ENCODE measurements at regions not wholly inside any gene's neighbourhood (a gene's known extent, or its start where the extent isn't known, plus 50 kb on each side); places are given as distances from the start of the nearest gene placed in this dataset.

DNA sequence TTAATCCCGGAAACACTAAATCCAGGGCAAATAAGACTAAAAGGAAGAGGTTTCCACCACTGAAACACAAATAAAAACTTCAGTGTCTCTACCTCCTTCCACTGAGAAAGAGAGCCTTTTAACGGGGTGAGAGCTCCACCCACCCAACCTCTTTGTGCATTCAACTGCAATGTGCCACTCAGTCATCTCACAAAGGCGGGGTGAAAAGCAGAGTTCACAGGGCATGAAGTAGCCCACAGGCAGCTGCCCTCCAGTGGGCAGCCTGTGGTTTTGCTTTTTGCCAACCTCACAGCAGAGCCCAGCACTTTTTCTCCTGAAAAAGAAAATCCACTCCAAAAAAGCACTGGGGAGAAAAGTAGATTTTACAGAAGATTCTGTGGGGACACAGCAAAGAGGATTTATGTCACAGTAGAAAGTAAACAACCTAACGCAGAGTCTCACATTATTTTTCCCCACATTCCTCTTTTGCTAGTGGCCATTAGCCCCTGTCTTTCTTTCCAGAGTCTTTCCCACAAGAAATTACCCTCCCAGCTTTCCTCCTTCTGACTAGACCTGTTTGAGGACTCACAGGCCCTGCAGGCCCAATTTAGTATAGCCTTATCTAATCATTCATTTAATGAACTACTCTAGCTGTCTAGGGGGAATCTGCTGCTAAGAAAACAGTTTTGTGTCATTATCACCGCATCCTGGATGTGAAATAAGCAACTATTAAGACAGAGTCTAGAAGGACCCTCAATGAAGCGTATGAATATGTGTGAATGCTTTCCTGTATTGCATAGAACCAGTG, 753.8 kb upstream of the FOXG1 start:
- H3K36me3 ChIP-seq (ENCODE audit: control insufficient read depth in 3 of 3, insufficient read depth in 2 of 3, low read depth in 1 of 3, low read length in 3 of 3), result no peaks in the 10 kb centered on the region
- FAIRE-seq (no peak), DNase-seq (no peak)
- H3K27me3 ChIP-seq (ENCODE audit: control insufficient read depth in 3 of 3, insufficient read depth in 3 of 3, low read length in 3 of 3), result no peaks in the 10 kb centered on the region
- no peak overlapping the region for H3K27ac ChIP-seq (ENCODE audit: low read depth in 1 of 3, low read length in 2 of 3)
- H3K9me3 ChIP-seq (ENCODE audit: control insufficient read depth in 2 of 2, insufficient read depth in 1 of 2, low read depth in 1 of 2, low read length in 1 of 2), result no peaks in the 10 kb centered on the region
- no peak overlapping the region for H3K4me3 ChIP-seq (ENCODE audit: low read depth in 1 of 3, low read length in 3 of 3)
- no peaks in the 10 kb centered on the region for H3K4me1 ChIP-seq (ENCODE audit: control insufficient read depth in 3 of 3, insufficient read depth in 2 of 3, low read depth in 1 of 3, low read length in 2 of 3)
- WGBS, 3 donors, result 52 to 59% (median 54%) methylated on average over 6 of the region's 6 CpGs

DNA sequence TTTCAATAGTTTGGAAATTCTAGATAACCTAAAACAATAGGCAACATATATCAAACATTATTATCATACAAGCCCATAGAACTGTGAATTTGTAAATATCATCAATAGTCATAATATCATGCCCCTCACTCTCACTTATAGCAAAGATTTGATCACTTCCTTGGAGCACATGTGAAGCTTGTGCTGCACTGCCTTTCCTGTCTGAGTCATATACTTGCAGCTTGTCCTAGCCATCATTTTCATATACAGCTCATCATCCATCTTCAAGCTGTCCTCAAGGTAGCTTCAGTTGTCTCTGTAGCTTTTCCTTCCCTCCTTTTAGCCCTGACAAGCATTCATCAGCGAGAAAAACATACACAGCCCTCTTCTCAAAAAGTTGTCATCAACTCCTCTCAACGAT, 746.5 kb upstream of the FOXG1 start:
- FAIRE-seq (no peak), DNase-seq (no peak)
- H3K9me3 ChIP-seq (ENCODE audit: control insufficient read depth in 2 of 2, insufficient read depth in 1 of 2, low read depth in 1 of 2, low read length in 1 of 2), result no peaks in the 10 kb centered on the region
- H3K27me3 ChIP-seq (ENCODE audit: control insufficient read depth in 3 of 3, insufficient read depth in 3 of 3, low read length in 3 of 3), result no peaks in the 10 kb centered on the region
- no peaks in the 10 kb centered on the region for H3K4me1 ChIP-seq (ENCODE audit: control insufficient read depth in 3 of 3, insufficient read depth in 2 of 3, low read depth in 1 of 3, low read length in 2 of 3)
- H3K4me3 ChIP-seq (ENCODE audit: low read depth in 1 of 3, low read length in 3 of 3), result no peak overlapping the region
- no peaks in the 10 kb centered on the region for H3K36me3 ChIP-seq (ENCODE audit: control insufficient read depth in 3 of 3, insufficient read depth in 2 of 3, low read depth in 1 of 3, low read length in 3 of 3)
- WGBS, 3 donors, result 39 to 71% (median 58%) methylated on average over 2 of the region's 2 CpGs
- H3K27ac ChIP-seq (ENCODE audit: low read depth in 1 of 3, low read length in 2 of 3), result no peak overlapping the region

DNA sequence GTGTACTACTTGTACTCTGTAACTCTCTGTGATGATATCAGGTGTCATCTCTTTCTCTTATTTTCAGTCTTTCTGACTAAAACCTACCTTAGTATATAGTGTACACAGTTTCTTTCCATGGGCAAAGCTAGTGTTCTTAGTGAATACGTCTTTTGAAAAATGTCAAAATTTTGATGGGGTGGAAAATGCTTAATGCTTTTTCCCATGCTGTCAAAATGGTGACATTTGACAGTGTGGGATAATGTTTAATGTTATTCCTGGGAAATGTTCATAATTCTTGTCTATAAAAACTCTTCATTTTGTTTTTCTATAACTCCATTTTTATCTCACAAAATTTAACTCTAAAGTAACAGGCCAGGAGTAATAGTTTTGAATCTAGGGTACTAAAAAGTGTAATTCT, 742.7 kb upstream of the FOXG1 start:
- DNase-seq (no peak), FAIRE-seq (no peak)
- Histone ChIP-seq H3K27ac (ENCODE audit: low read depth in 1 of 3, low read length in 2 of 3) (no peak overlapping the region), H3K27me3 (ENCODE audit: control insufficient read depth in 3 of 3, insufficient read depth in 3 of 3, low read length in 3 of 3) (no peaks in the 10 kb centered on the region), H3K4me3 (ENCODE audit: low read depth in 1 of 3, low read length in 3 of 3) (no peak overlapping the region), H3K4me1 (ENCODE audit: control insufficient read depth in 3 of 3, insufficient read depth in 2 of 3, low read depth in 1 of 3, low read length in 2 of 3) (no peaks in the 10 kb centered on the region), H3K36me3 (ENCODE audit: control insufficient read depth in 3 of 3, insufficient read depth in 2 of 3, low read depth in 1 of 3, low read length in 3 of 3) (no peaks in the 10 kb centered on the region), H3K9me3 (ENCODE audit: control insufficient read depth in 2 of 2, insufficient read depth in 1 of 2, low read depth in 1 of 2, low read length in 1 of 2) (no peaks in the 10 kb centered on the region)
- 82 to 92% (median 87%) methylated on average over 1 of the region's 1 CpG for WGBS, 3 donors

DNA sequence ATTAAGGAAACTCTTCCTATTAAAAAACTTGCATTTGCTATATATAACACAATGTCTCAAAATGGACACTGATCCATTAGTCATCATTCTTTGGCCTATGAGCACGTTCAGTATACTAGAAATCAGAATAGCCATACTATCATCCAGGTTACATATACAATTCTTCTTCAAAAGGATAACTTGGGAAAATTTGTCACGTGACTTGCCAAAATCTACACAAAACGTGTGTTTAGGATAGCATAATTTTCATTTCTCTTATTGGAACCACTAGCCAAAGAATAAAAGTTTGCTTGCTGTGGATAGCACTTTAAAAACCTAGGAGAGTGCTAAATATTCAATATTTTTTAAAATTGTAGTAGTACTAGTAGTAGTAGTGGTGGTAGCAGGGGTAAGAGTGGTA, 714.3 kb upstream of the FOXG1 start:
- H3K27ac ChIP-seq (ENCODE audit: low read depth in 1 of 3, low read length in 2 of 3), result no peak overlapping the region
- no peak for DNase-seq
- no peak overlapping the region for H3K4me3 ChIP-seq (ENCODE audit: low read depth in 1 of 3, low read length in 3 of 3)
- H3K36me3 ChIP-seq (ENCODE audit: control insufficient read depth in 3 of 3, insufficient read depth in 2 of 3, low read depth in 1 of 3, low read length in 3 of 3), result no peaks in the 10 kb centered on the region
- no peaks in the 10 kb centered on the region for H3K9me3 ChIP-seq (ENCODE audit: control insufficient read depth in 2 of 2, insufficient read depth in 1 of 2, low read depth in 1 of 2, low read length in 1 of 2)
- WGBS, 3 donors, result 70 to 77% (median 71%) methylated on average over 3 of the region's 3 CpGs
- no peaks in the 10 kb centered on the region for H3K27me3 ChIP-seq (ENCODE audit: control insufficient read depth in 3 of 3, insufficient read depth in 3 of 3, low read length in 3 of 3)
- no peak for FAIRE-seq
- no peaks in the 10 kb centered on the region for H3K4me1 ChIP-seq (ENCODE audit: control insufficient read depth in 3 of 3, insufficient read depth in 2 of 3, low read depth in 1 of 3, low read length in 2 of 3)

DNA sequence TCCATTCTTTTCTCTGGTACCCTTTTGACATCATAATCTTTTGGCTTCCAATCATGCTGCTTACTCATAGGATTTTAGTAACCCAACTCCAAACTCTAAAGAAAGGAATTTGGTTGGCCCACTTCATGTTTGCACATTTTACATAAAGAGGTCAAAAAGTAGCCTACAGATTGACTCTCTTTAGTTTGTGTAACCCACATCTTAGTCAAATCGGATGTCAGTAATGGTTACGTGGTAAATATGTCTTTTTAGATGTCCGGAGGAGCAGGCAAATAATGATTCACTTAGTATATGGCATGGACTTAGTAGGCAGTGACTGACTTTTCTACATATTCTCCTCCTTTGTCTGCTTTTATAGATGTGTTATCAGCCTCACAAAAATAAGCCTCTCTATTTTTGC, 711.6 kb upstream of the FOXG1 start:
- no peak for FAIRE-seq

DNA sequence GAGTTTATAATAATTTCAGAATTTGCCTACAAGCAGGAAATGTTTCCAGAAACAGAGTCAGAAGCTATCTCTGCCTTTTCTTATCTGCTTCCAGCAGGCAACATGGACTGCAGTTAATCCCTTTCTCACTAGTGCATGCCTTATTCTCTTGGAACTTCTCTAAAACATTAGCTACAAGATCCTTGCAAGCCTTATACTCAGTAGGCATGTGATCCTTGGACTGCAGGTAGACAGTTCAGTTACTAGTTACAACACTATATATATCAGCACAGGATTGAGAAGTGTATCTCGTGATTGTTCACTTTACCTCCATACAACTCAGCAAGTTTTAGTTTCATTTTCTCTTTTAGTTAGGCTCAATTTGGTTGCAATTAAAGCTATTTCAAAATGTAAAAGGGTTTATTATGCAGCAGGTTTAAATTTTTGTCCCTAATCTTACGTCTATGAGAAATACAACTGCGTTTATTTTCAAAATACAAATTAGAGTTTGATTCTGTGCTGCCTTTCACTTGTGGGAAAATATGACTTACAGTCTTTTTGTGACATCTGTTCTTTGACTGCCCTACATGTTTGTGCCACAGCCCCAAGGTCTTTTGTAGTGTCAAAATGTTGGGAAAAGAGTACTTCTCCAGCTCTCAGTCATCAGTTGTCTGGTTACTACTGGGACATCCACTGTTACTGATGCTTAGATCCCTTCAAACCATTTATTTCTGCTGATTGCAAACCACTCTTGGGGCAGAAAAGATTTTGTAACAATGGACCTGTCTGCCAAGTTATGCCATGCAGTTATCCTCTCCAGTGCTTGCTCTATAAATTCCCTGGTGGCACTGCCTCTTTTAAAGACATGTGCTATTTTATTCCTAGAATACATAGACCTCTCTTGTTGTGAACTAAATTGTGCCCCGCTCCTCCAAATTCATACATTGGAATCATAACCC, 709.0 kb upstream of the FOXG1 start:
- Histone ChIP-seq H3K36me3 (ENCODE audit: control insufficient read depth in 3 of 3, insufficient read depth in 2 of 3, low read depth in 1 of 3, low read length in 3 of 3) (no peaks in the 10 kb centered on the region), H3K27ac (ENCODE audit: low read depth in 1 of 3, low read length in 2 of 3) (peak overlapping the region in 1 of 3 donors; percentile 52), H3K4me3 (ENCODE audit: low read depth in 1 of 3, low read length in 3 of 3) (no peak overlapping the region), H3K4me1 (ENCODE audit: control insufficient read depth in 3 of 3, insufficient read depth in 2 of 3, low read depth in 1 of 3, low read length in 2 of 3) (no peaks in the 10 kb centered on the region), H3K27me3 (ENCODE audit: control insufficient read depth in 3 of 3, insufficient read depth in 3 of 3, low read length in 3 of 3) (no peaks in the 10 kb centered on the region), H3K9me3 (ENCODE audit: control insufficient read depth in 2 of 2, insufficient read depth in 1 of 2, low read depth in 1 of 2, low read length in 1 of 2) (no peaks in the 10 kb centered on the region)
- DNase-seq (peak; percentile 10 to 68), FAIRE-seq (no peak)
- 40 to 65% (median 42%) methylated on average over 4 of the region's 4 CpGs for WGBS, 3 donors

More for the DNA sequence above, 711.6 kb upstream of the FOXG1 start:
- no peak for DNase-seq
- H3K4me1 ChIP-seq (ENCODE audit: control insufficient read depth in 3 of 3, insufficient read depth in 2 of 3, low read depth in 1 of 3, low read length in 2 of 3), result no peaks in the 10 kb centered on the region
- WGBS, 3 donors, result 89 to 92% (median 90%) methylated on average over 3 of the region's 3 CpGs
- H3K4me3 ChIP-seq (ENCODE audit: low read depth in 1 of 3, low read length in 3 of 3), result no peak overlapping the region
- H3K9me3 ChIP-seq (ENCODE audit: control insufficient read depth in 2 of 2, insufficient read depth in 1 of 2, low read depth in 1 of 2, low read length in 1 of 2), result no peaks in the 10 kb centered on the region
- H3K36me3 ChIP-seq (ENCODE audit: control insufficient read depth in 3 of 3, insufficient read depth in 2 of 3, low read depth in 1 of 3, low read length in 3 of 3), result no peaks in the 10 kb centered on the region
- no peaks in the 10 kb centered on the region for H3K27me3 ChIP-seq (ENCODE audit: control insufficient read depth in 3 of 3, insufficient read depth in 3 of 3, low read length in 3 of 3)
- no peak overlapping the region for H3K27ac ChIP-seq (ENCODE audit: low read depth in 1 of 3, low read length in 2 of 3)

DNA sequence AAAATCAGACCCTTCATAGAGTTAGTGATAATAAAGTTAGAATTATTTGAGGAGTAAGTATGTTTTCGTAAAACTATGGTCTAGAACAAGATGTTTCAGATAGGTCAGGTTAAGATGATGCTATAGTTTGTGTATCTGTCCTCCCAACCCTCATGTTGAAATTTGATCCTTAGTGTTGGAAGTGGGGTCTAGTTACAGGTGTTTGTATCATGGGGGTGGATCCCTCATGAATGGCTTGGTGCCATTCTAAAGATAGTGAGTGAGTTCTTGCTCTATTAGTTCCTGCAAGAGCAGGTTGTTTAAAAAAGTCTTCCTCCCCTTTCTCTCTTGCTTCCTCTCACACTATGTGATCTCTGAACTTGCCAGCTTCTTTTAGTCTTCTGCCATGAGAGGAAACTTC, 707.3 kb upstream of the FOXG1 start:
- Histone ChIP-seq H3K4me3 (ENCODE audit: low read depth in 1 of 3, low read length in 3 of 3) (no peak overlapping the region), H3K27me3 (ENCODE audit: control insufficient read depth in 3 of 3, insufficient read depth in 3 of 3, low read length in 3 of 3) (no peaks in the 10 kb centered on the region), H3K36me3 (ENCODE audit: control insufficient read depth in 3 of 3, insufficient read depth in 2 of 3, low read depth in 1 of 3, low read length in 3 of 3) (no peaks in the 10 kb centered on the region), H3K9me3 (ENCODE audit: control insufficient read depth in 2 of 2, insufficient read depth in 1 of 2, low read depth in 1 of 2, low read length in 1 of 2) (no peaks in the 10 kb centered on the region), H3K4me1 (ENCODE audit: control insufficient read depth in 3 of 3, insufficient read depth in 2 of 3, low read depth in 1 of 3, low read length in 2 of 3) (no peaks in the 10 kb centered on the region), H3K27ac (ENCODE audit: low read depth in 1 of 3, low read length in 2 of 3) (no peak overlapping the region)
- 77 to 86% (median 81%) methylated on average over 1 of the region's 1 CpG for WGBS, 3 donors
- FAIRE-seq (no peak), DNase-seq (no peak)

DNA sequence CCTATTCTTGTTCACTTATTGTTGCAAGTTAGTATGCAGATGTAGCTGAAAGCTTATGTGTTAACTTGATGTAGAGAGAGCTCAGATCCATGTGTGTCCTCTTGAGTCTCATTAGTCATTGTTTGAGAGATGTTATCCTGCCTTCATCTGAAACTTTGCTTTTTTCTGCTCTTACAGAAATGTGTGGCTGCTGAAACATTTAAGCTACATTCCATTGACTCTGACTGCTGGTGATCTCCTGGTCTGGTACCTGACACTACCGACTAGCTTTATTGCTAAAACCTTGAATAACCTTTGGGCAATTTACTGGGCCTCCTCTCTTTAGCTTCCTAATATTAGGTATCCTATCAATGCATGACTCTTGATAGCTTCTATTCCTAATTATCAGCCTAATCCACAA, 705.6 kb upstream of the FOXG1 start:
- Histone ChIP-seq H3K36me3 (ENCODE audit: control insufficient read depth in 3 of 3, insufficient read depth in 2 of 3, low read depth in 1 of 3, low read length in 3 of 3) (no peaks in the 10 kb centered on the region), H3K4me3 (ENCODE audit: low read depth in 1 of 3, low read length in 3 of 3) (no peak overlapping the region), H3K27ac (ENCODE audit: low read depth in 1 of 3, low read length in 2 of 3) (no peak overlapping the region), H3K4me1 (ENCODE audit: control insufficient read depth in 3 of 3, insufficient read depth in 2 of 3, low read depth in 1 of 3, low read length in 2 of 3) (no peaks in the 10 kb centered on the region), H3K27me3 (ENCODE audit: control insufficient read depth in 3 of 3, insufficient read depth in 3 of 3, low read length in 3 of 3) (no peaks in the 10 kb centered on the region), H3K9me3 (ENCODE audit: control insufficient read depth in 2 of 2, insufficient read depth in 1 of 2, low read depth in 1 of 2, low read length in 1 of 2) (no peaks in the 10 kb centered on the region)
- WGBS, 3 donors, result 50 to 64% (median 62%) methylated on average over 1 of the region's 1 CpG
- DNase-seq (no peak), FAIRE-seq (no peak)
